Adrenal gland (tissue), 9 donors: ENCODE measurements at regions not wholly inside any gene's neighbourhood (a gene's known extent, or its start where the extent isn't known, plus 50 kb on each side); places are given as distances from the start of the nearest gene placed in this dataset.

ENCODE experiments used
- DNase-seq, 7 donors: peaks; one replicate each; pipeline ENCODE4 v3.0.0-alpha.2; 2019 to 2020
- H3K27ac ChIP-seq, 5 donors: fragments of 200-600 bp; sonication (generic) in 4 of 5; 1 replicate in 3 of 5; 2 replicates in 2 of 5; pipeline versions ENCODE4 v1.5.1 to v1.8.0; 2016 to 2020; ENCODE audit warnings: mild to moderate bottlenecking in 1 of 5
- H3K27me3 ChIP-seq: fragments of 200-600 bp; 2 replicates; pipeline ENCODE4 v1.8.0; 2021
- H3K36me3 ChIP-seq, 2 donors: fragments of 200-600 bp; replicated peaks in 1 of 2; 1 replicate in 1 of 2; 2 replicates in 1 of 2; pipeline versions ENCODE4 v1.5.1 to v1.8.0; 2018 to 2022
- H3K4me1 ChIP-seq, 2 donors: fragments of 200-600 bp; replicated peaks in 1 of 2; 1 replicate in 1 of 2; 2 replicates in 1 of 2; pipeline versions ENCODE4 v1.5.1 to v1.8.0; 2018 to 2021
- H3K4me3 ChIP-seq, 4 donors: fragments of 200-600 bp; sonication (generic) in 3 of 4; one replicate each; pipeline ENCODE4 v1.5.1; 2016 to 2018
- H3K9me3 ChIP-seq, 3 donors: fragments of 200-600 bp; sonication (generic) in 1 of 3; replicated peaks in 1 of 3; 1 replicate in 2 of 3; 2 replicates in 1 of 3; pipeline versions ENCODE4 v1.5.1 to v1.8.0; 2016 to 2021
- POLR2A ChIP-seq, 2 donors: fragments of 450-650 bp; IDR thresholded peaks; one replicate each; pipeline ENCODE4 v1.6.1; 2017; ENCODE audit warnings: antibody characterized with exemption in 2 of 2, mild to moderate bottlenecking in 2 of 2, moderate library complexity in 1 of 2
- WGBS, 4 donors: extraction: QIAGEN DNeasy Blood & Tissue Kit in 2 of 4; methylation state at CpG; one replicate each; pipeline versions ENCODE4 v1.1.5 to v1.1.7; 2013 to 2017; 5-methylcytosine and 5-hydroxymethylcytosine counted together
- intact Hi-C, 2 donors: fragments of 100-400 bp; cut with DNase I; formaldehyde crosslinking; loops; one replicate each; pipeline versions ENCODE4 v1.14.1 to v1.15.0; 2022 to 2023
- TF ChIP-seq, protein P1 (sequence below), 6 experiments: fragments of 450-650 bp in 4 of 6; fragments of 200-600 bp in 2 of 6; sonication (generic) in 1 of 6; IDR thresholded peaks; 1 replicate in 5 of 6; 2 replicates in 1 of 6; pipeline versions ENCODE4 v1.5.1 to v1.8.0; 2016 to 2021; ENCODE audit warnings: antibody characterized with exemption in 6 of 6, mild to moderate bottlenecking in 2 of 6, moderate library complexity in 1 of 6
- donor health status: healthy with polysubstance abuse.
- donor health status: Bipolar disorder and iron deficiency.
- donor health status: DM: yes; HTN: yes; CAD: no.
- donor health status: DM: no; HTN: no; CAD: no.
- donor health status: DM: no; HTN: no; CAD: no.

DNA sequence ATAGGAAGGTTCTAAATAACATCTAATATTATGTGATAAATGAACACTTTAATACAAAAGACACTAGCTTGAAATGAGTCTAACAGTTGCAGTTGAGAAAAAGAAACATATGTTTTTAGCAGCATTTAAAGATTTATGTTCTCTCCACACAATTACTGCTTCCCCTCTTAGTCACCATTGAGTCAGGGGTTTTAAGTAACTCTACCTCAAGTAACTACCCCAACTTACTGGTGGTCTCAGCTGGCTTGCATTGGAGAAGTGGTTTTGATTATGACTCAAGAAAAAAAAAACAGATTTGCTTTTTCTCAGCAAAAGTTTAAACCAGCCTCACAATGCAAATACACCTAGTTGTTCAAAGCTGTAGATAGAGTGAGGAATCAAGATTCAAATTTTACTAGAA is 1216.5 kb upstream of the CDH9 start:
- no peak overlapping the region for H3K27ac ChIP-seq
- no peaks in the 10 kb centered on the region for H3K4me1 ChIP-seq
- intact Hi-C loops = no loop called here
- no peak overlapping the region for H3K4me3 ChIP-seq
- no peaks in the 10 kb centered on the region for H3K9me3 ChIP-seq
- no peaks in the 10 kb centered on the region for H3K27me3 ChIP-seq
- no peak for DNase-seq
- TF ChIP-seq POLR2A (IDR thresholded peaks at IDR 0.05) = no peak
- TF ChIP-seq, protein P1, sequence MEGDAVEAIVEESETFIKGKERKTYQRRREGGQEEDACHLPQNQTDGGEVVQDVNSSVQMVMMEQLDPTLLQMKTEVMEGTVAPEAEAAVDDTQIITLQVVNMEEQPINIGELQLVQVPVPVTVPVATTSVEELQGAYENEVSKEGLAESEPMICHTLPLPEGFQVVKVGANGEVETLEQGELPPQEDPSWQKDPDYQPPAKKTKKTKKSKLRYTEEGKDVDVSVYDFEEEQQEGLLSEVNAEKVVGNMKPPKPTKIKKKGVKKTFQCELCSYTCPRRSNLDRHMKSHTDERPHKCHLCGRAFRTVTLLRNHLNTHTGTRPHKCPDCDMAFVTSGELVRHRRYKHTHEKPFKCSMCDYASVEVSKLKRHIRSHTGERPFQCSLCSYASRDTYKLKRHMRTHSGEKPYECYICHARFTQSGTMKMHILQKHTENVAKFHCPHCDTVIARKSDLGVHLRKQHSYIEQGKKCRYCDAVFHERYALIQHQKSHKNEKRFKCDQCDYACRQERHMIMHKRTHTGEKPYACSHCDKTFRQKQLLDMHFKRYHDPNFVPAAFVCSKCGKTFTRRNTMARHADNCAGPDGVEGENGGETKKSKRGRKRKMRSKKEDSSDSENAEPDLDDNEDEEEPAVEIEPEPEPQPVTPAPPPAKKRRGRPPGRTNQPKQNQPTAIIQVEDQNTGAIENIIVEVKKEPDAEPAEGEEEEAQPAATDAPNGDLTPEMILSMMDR (IDR thresholded peaks at IDR 0.05) = no peak
- no peaks in the 10 kb centered on the region for H3K36me3 ChIP-seq

DNA sequence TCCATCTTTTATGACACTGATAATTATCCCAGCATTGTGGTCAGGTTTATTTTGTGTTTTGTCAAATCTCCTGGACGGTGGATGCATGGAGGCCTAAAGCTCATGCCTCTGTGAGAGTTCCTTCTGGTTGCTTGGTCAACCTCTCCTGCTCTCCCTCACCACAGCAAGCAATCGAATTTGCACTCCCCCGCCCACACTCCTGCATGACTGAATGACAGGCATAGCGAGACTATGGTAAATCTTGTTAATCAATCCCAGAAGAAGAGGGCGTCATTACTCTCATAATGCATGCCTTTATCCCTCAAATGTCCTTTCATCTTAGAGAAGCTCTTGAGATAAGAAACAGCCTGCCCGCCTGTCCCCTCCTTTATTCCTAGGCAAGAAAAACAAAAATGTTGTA is 1215.0 kb upstream of the CDH9 start:
- DNase-seq = no peak
- H3K36me3 ChIP-seq = no peaks in the 10 kb centered on the region
- TF ChIP-seq POLR2A (IDR thresholded peaks at IDR 0.05) = no peak
- TF ChIP-seq, protein P1 (IDR thresholded peaks at IDR 0.05) = no peak
- no peaks in the 10 kb centered on the region for H3K9me3 ChIP-seq
- no peak overlapping the region for H3K27ac ChIP-seq
- 89 to 90% (median 90%) methylated on average over 6 of the region's 6 CpGs for WGBS, 4 donors
- no peaks in the 10 kb centered on the region for H3K27me3 ChIP-seq
- intact Hi-C loops = no loop called here
- no peaks in the 10 kb centered on the region for H3K4me1 ChIP-seq
- no peak overlapping the region for H3K4me3 ChIP-seq

DNA sequence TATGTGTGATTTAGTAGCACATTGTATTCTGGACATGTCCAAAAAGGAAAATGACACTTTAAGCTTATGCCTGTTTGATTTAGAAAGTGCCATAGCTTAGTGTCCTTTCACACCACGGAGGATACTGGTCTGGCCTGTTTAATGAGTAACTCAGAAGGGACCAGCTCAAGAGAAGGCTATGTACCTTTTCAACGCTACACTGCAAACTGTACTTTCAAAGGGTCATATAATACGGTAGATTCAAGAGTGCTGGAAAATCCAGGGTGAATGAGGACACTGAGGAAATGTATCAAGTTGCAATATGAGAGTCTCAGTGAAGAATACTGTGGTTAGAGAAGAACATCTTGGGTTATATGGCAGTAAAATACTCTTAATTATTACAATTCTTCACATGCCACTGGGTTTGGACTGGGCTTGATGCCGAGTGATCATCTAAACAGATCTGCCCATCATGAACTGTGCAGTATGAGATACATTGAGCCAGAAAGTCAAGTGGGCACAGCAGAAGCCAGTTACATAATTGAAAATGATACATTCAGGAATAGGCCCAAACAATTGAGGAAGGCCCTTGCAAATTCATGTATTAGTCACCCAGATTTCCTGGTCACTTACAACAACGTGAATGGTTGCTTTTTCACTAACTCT is 1211.5 kb upstream of the CDH9 start:
- Histone ChIP-seq H3K9me3 (no peaks in the 10 kb centered on the region), H3K4me1 (no peaks in the 10 kb centered on the region), H3K27ac (no peak overlapping the region), H3K36me3 (no peaks in the 10 kb centered on the region), H3K4me3 (no peak overlapping the region), H3K27me3 (no peaks in the 10 kb centered on the region)
- intact Hi-C loops = no loop called here
- 84 to 92% (median 88%) methylated on average over 5 of the region's 5 CpGs for WGBS, 4 donors
- TF ChIP-seq, protein P1 (IDR thresholded peaks at IDR 0.05) = no peak
- no peak for TF ChIP-seq POLR2A (IDR thresholded peaks at IDR 0.05)
- no peak for DNase-seq

DNA sequence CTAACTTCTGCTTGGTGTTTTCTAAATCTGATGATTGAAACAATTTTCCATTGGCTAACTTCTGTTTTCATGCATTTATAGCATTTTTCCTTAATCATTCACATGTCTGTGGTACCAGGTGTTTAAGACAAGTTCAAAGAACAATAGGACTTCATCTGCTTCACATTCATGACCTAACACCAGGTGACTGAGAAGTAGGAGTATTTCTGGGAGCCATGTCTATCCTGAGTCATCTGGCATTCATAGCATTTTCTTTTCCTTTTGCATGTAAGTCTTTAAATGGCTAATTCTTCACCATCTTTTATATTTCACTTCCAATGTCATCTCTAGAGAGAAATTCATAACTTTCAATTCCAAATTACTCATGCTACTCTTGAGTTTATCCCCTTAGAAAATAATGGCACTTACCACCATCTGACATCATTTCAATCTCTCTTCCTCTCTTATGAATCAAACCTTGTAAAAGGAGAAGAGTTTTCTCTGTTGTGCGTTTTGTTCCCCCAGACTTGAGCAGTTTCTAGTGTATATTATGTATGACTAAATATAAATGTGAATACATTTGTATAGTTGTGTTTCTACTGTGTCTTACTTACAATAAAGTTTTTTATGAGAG is 1196.1 kb upstream of the CDH9 start:
- Histone ChIP-seq H3K36me3 (no peaks in the 10 kb centered on the region), H3K27ac (no peak overlapping the region), H3K9me3 (peaks cover 0 to 4% (median 0%) of the 10 kb centered on the region in 3 donors), H3K4me1 (no peaks in the 10 kb centered on the region), H3K27me3 (no peaks in the 10 kb centered on the region), H3K4me3 (no peak overlapping the region)
- TF ChIP-seq, protein P1 (IDR thresholded peaks at IDR 0.05) = no peak
- TF ChIP-seq POLR2A (IDR thresholded peaks at IDR 0.05) = no peak
- intact Hi-C loops = no loop called here
- no peak for DNase-seq
- 77 to 88% (median 80%) methylated on average over 1 of the region's 1 CpG for WGBS, 4 donors
